A549 (cell line): ENCODE measurements at regions not wholly inside any gene's neighbourhood (a gene's known extent, or its start where the extent isn't known, plus 50 kb on each side); places are given as distances from the start of the nearest gene placed in this dataset.

Source experiments
- CEBPB ChIP-seq, 2 experiments: fragments of >200 bp in 1 of 2; sonication (Bioruptor Twin) in 1 of 2; formaldehyde crosslinking in 1 of 2; IDR thresholded peaks; 2 replicates each; pipeline ENCODE4 v1.6.1; 2012 to 2016
- CTCF ChIP-seq: fragments of >200 bp; sonication (Bioruptor Twin); formaldehyde crosslinking; IDR thresholded peaks from 3 replicates; pipeline ENCODE4 v1.5.1; 2016
- JUN ChIP-seq, 2 experiments: fragments of >200 bp; sonication (Bioruptor Twin); formaldehyde crosslinking; IDR thresholded peaks; 2 replicates in 1 of 2; 3 replicates in 1 of 2; pipeline ENCODE4 v1.6.1; 2016 to 2017
- NR3C1 ChIP-seq: fragments of >200 bp; sonication (Bioruptor Twin); formaldehyde crosslinking; IDR thresholded peaks from 3 replicates; pipeline ENCODE4 v1.6.1; 2017
- POLR2AphosphoS2 ChIP-seq: conservative IDR thresholded peaks from 2 replicates; pipeline ENCODE4 v1.6.1; 2012; ENCODE audit warnings: low read length, improper control_type of control experiment, inconsistent platforms
- RNF2 ChIP-seq: fragments of 200-600 bp; sonication (generic); IDR thresholded peaks from 2 replicates; pipeline ENCODE4 v1.6.1; 2016; ENCODE audit warnings: low read depth, mild to moderate bottlenecking, antibody characterized with exemption, moderate library complexity, borderline replicate concordance

GRCh38 chr9:126222363-126222834 is 104.2 kb upstream of the MVB12B start:
- TF ChIP-seq RNF2 = no peak
- TF ChIP-seq CEBPB (IDR thresholded peaks at IDR 0.05) = no peak
- no peak for TF ChIP-seq NR3C1
- TF ChIP-seq JUN (IDR thresholded peaks at IDR 0.05) = no peak
- TF ChIP-seq POLR2AphosphoS2 = no peak
- no peak for TF ChIP-seq CTCF
